HUES48 (cell line): ENCODE measurements at regions not wholly inside any gene's neighbourhood (a gene's known extent, or its start where the extent isn't known, plus 50 kb on each side); places are given as distances from the start of the nearest gene placed in this dataset.

Experiments
- H3K27ac ChIP-seq: one replicate; pipeline ENCODE4 v1.7.0; 2013; ENCODE audit warnings: low read depth, low read length, inconsistent platforms
- H3K27me3 ChIP-seq: 2 replicates; pipeline ENCODE4 v1.6.1; 2013; ENCODE audit warnings: mild to moderate bottlenecking, low read length; ENCODE audit not compliant: control insufficient read depth, insufficient read depth
- H3K36me3 ChIP-seq: 2 replicates; pipeline ENCODE4 v1.6.1; 2013; ENCODE audit warnings: low read length; ENCODE audit not compliant: control insufficient read depth, insufficient read depth
- H3K4me1 ChIP-seq: 2 replicates; pipeline ENCODE4 v1.6.1; 2013; ENCODE audit warnings: mild to moderate bottlenecking, low read length; ENCODE audit not compliant: control insufficient read depth, insufficient read depth
- H3K4me3 ChIP-seq: 2 replicates; pipeline ENCODE4 v1.5.1; 2013; ENCODE audit warnings: mild to moderate bottlenecking, low read depth, low read length
- H3K9ac ChIP-seq: 2 replicates; pipeline ENCODE4 v1.6.1; 2013; ENCODE audit warnings: mild to moderate bottlenecking, low read depth, low read length, moderate library complexity
- H3K9me3 ChIP-seq: 2 replicates; pipeline ENCODE4 v1.6.1; 2013; ENCODE audit warnings: low read length; ENCODE audit not compliant: control insufficient read depth, insufficient read depth

DNA sequence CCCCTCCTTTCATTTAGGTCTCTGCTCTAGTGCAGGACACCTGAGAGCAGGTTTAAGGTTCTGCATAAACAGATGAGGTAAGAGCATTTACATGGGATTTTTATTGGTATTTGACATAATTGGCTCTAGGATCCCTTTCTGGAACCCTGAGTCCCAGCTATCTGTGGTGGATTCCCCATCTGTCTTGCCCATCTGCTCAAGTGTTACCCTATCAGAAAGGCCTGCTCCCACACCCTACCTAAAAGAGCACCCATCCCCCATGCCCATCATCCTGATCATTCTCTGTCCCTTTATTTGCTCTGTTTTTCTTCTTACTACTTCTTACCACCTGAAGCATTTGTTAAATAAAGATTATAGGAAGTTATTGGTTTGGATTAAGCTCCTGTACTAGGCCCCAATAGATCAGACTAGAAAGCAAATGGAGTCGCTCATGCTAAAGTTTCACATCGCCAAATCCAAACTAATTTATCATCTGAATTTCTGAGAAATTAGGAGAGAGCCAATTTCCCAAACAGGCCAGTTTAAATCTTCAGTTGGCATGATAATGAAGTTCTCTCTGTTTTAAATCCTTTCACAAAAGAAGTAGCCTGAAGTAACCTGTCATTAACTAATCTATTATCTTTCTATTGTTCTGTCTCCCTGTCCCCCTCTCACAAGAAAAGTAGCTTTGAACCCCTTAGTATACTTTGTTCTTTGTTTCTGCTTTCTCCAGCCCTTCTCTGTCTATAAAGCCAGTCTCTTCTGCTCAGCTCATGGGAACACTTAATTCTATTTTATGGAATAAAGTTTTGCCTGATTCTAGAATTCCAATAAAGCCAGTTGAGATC lies 178.6 kb downstream of the ZNF674 start:
- no peaks in the 10 kb centered on the region for H3K27me3 ChIP-seq
- peaks cover 20% of the 10 kb centered on the region for H3K4me1 ChIP-seq
- H3K9me3 ChIP-seq = no peaks in the 10 kb centered on the region
- H3K36me3 ChIP-seq = no peaks in the 10 kb centered on the region
- H3K4me3 ChIP-seq = no peak overlapping the region
- peak overlapping the region; percentile 19 for H3K9ac ChIP-seq
- peak overlapping the region; percentile 79 for H3K27ac ChIP-seq

DNA sequence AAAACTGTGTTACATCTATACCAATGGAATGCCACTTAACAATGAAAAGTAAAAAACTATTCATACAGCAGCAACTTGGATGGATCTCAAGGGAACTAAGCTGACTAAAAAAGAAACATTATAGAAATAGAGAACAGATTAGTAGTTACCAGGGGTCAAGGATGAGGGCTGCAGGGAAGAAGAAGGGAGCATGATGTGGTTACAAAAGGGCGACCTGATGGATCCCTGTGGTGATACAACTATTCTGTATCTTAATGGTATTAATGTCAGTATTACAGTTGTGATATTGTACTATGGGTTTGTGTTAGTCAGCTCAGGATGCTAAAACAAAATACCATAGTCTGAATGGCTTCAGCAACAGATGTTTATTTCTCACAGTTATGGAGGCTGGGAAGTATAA lies 190.7 kb downstream of the ZNF674 start:
- no peaks in the 10 kb centered on the region for H3K27me3 ChIP-seq
- no peaks in the 10 kb centered on the region for H3K36me3 ChIP-seq
- no peaks in the 10 kb centered on the region for H3K4me1 ChIP-seq
- no peak overlapping the region for H3K27ac ChIP-seq
- no peak overlapping the region for H3K9ac ChIP-seq
- no peak overlapping the region for H3K4me3 ChIP-seq
- peaks cover 4% of the 10 kb centered on the region; the same call in 1 of the 2 replicates for H3K9me3 ChIP-seq

DNA sequence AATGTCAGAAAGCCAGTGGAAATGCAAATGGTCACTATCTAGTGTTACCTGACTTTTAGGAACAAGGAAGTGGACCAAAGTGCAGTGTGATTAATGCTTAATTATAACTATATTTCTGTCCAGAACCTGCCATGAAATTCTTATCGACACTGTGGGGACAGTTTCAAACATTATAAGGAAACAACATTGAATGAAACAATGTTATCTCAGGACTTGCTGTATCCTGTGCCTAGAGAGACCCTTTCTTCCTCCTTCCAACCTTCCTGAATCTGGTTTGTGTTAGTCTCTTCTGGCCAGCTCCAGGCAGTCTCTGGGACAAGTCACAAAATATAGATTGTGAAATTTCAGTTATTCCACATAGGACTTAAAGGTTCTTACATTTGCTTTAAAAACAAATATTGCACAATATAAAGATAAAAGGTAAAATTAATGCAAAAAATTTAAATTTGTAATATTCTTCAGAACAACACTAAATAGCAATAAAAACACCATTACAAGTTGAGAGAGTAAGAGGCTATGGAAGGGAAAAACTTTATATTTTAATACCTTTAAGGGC lies 203.4 kb downstream of the ZNF674 start:
- Histone ChIP-seq H3K9ac (no peak overlapping the region), H3K4me3 (no peak overlapping the region), H3K27me3 (no peaks in the 10 kb centered on the region), H3K27ac (peak overlapping the region; percentile 5), H3K4me1 (peaks cover 39% of the 10 kb centered on the region), H3K36me3 (no peaks in the 10 kb centered on the region), H3K9me3 (no peaks in the 10 kb centered on the region)

DNA sequence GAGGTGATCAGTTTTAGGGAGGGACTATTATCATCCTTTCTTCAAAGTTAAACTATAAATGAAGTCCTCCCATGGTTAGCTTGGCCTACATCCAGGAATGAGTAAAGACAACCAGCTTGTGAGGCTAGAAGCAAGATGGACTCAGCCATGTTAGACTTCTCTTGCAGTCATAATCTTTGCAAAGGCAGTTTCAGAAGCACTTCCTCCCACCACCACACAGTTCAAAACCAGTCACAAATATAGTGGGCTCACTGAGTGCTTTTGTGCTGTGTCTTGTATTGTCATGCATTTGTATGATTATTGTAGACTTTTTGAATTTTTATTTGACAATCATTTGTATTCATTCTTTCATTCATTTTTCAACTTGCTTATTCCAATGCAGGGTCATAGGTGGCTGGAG lies 204.5 kb downstream of the ZNF674 start:
- H3K4me3 ChIP-seq = no peak overlapping the region
- peaks cover 39% of the 10 kb centered on the region for H3K4me1 ChIP-seq
- no peak overlapping the region for H3K9ac ChIP-seq
- H3K9me3 ChIP-seq = no peaks in the 10 kb centered on the region
- no peaks in the 10 kb centered on the region for H3K27me3 ChIP-seq
- H3K27ac ChIP-seq = no peak overlapping the region
- no peaks in the 10 kb centered on the region for H3K36me3 ChIP-seq

DNA sequence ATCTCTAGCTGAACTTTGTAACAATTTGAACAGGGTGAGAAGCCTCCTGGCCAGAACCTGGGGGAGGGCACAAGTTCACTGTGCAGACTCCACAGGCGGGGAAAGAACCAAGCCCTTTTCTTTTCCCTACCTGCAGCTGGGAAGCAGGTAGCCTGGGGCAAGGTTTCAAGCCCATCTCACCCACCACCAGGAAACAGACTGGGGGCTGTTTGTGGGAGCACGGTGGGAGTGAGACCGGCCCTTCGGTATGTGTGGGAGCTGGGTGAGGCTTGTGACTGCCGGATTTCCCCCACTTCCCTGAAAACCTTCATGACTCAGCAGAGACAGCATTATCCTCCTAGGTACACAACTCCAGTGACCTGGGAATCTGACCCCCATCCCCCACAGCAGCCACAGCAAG lies 211.7 kb downstream of the ZNF674 start:
- peak overlapping the region; percentile 64 for H3K27ac ChIP-seq
- no peaks in the 10 kb centered on the region for H3K36me3 ChIP-seq

DNA sequence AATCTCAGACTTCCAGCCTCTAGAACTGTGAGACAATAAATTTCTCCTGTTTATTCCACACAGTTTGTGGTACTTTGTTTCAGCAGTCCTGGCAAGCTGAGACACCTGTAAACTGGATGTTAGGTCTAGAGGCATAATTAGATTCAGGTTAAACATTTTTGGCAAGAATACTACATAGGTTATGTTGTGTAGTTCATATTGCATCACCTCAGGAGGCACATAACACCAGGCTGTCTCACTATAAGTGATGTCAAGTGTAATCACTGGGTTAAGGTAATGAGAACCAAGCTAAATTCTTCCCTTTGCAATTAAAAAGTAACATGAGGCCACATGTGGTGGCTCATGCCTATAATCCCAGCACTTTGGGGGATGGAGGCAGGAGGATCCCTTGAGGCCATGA lies 214.2 kb downstream of the ZNF674 start:
- H3K36me3 ChIP-seq = no peaks in the 10 kb centered on the region
- H3K27me3 ChIP-seq = no peaks in the 10 kb centered on the region
- H3K9ac ChIP-seq = no peak overlapping the region
- H3K9me3 ChIP-seq = no peaks in the 10 kb centered on the region
- H3K27ac ChIP-seq = no peak overlapping the region
- H3K4me1 ChIP-seq = peaks cover 41% of the 10 kb centered on the region
- no peak overlapping the region for H3K4me3 ChIP-seq

More for the DNA sequence above, 211.7 kb downstream of the ZNF674 start:
- H3K27me3 ChIP-seq = no peaks in the 10 kb centered on the region
- peaks cover 22% of the 10 kb centered on the region for H3K4me1 ChIP-seq
- no peak overlapping the region for H3K4me3 ChIP-seq
- no peaks in the 10 kb centered on the region for H3K9me3 ChIP-seq
- H3K9ac ChIP-seq = no peak overlapping the region

DNA sequence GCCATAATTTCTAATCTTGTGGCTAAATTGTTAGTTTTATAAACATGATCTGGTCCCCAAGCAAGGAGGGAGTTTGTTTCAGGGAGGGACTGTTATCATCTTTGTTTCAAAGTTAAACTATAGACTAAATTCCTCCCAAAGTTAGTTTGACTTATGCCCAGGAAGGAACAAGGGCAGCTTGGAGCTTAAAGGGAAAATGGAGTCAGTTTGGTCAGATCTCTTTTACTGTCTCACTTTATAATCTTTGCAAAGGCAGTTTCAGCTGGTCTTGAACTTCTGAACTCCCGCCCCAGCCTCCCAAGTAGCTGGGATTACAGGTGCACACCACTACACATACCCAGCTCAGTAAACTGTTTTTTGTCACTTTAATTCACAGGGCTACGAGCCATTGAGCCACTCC lies 214.7 kb downstream of the ZNF674 start:
- H3K4me3 ChIP-seq = no peak overlapping the region
- H3K9me3 ChIP-seq = no peaks in the 10 kb centered on the region
- H3K9ac ChIP-seq = no peak overlapping the region
- no peaks in the 10 kb centered on the region for H3K36me3 ChIP-seq
- H3K27ac ChIP-seq = no peak overlapping the region
- no peaks in the 10 kb centered on the region for H3K27me3 ChIP-seq
- peaks cover 45% of the 10 kb centered on the region for H3K4me1 ChIP-seq

DNA sequence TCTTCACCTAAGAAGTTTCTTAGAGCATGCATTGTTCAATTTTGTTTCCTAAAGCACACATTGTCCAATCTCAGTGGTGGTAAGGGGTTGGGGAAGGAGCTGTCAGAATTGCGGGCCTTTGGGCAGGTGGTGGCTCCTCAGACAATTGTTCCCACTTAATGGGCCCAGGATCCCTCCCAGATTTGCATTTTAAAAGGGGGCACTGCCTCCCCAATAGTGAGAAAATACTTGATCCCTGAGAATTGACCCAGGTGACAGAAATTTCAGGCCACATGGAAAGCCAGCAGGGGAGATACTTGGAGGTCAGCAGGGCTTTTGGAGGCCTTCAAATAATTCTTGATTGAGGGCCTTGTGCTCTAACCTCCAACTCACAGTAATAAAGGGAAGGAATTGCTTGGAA lies 217.1 kb downstream of the ZNF674 start:
- no peaks in the 10 kb centered on the region for H3K36me3 ChIP-seq
- peak overlapping the region; percentile 96 for H3K27ac ChIP-seq
- peak overlapping the region; percentile 32 for H3K4me3 ChIP-seq
- H3K9ac ChIP-seq = peak overlapping the region; percentile 51; the same call in 1 of the 2 replicates
- H3K9me3 ChIP-seq = no peaks in the 10 kb centered on the region
- H3K27me3 ChIP-seq = no peaks in the 10 kb centered on the region
- peaks cover 50% of the 10 kb centered on the region for H3K4me1 ChIP-seq

DNA sequence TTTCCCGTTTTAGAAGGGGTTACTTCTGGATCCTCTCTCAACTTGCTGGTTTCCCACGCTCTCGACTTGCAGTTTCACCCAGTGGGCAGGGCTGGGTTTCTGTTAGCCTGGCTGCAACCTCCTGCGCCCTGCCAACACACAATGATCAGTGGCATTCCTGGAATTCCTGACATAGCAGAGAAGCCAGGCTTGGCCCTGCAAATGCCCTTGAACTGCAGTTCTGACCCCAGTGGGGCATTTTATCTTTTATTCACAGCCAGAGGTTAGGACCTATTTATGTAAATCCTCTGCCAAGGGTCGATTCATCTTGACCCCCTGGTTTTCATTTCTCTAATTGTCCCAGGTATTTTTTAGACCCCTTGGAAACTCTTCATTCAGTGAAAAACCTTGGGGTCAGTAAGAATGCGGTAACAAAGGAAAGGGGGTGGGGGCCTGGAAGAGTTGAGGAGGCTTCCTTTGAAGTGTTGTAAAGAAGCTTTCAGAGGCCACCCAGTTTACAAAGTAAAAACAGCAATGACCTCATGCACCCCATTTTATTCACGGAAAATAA lies 217.6 kb downstream of the ZNF674 start:
- H3K27ac ChIP-seq = peak overlapping the region; percentile 96
- peaks cover 50% of the 10 kb centered on the region for H3K4me1 ChIP-seq
- H3K36me3 ChIP-seq = no peaks in the 10 kb centered on the region
- H3K27me3 ChIP-seq = no peaks in the 10 kb centered on the region
- H3K4me3 ChIP-seq = peak overlapping the region; percentile 52
- no peaks in the 10 kb centered on the region for H3K9me3 ChIP-seq
- H3K9ac ChIP-seq = peak overlapping the region; percentile 84

DNA sequence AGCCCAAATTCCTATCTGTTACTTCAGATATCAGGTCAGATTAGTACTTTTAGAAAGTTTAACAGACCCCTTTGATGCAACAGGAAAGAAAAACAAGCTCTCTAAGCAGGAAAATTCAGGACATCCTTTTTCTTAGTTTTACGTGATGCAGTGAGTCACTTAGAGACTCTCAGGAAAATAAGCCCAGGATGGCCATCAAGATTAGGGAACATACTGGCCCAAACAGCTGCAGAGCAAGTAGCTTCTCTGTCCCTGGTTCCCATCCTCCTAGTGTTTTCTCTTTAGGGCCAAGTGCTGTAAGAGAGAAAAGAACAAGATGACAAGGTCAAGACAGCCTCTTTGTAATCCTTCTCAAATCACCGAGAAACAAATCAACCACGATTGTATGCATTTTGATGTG lies 219.1 kb downstream of the ZNF674 start:
- Histone ChIP-seq H3K9me3 (no peaks in the 10 kb centered on the region), H3K4me3 (no peak overlapping the region; the same call in 1 of the 2 replicates), H3K4me1 (peaks cover 50% of the 10 kb centered on the region), H3K9ac (peak overlapping the region; percentile 43), H3K27me3 (no peaks in the 10 kb centered on the region), H3K36me3 (no peaks in the 10 kb centered on the region), H3K27ac (peak overlapping the region; percentile 96)

DNA sequence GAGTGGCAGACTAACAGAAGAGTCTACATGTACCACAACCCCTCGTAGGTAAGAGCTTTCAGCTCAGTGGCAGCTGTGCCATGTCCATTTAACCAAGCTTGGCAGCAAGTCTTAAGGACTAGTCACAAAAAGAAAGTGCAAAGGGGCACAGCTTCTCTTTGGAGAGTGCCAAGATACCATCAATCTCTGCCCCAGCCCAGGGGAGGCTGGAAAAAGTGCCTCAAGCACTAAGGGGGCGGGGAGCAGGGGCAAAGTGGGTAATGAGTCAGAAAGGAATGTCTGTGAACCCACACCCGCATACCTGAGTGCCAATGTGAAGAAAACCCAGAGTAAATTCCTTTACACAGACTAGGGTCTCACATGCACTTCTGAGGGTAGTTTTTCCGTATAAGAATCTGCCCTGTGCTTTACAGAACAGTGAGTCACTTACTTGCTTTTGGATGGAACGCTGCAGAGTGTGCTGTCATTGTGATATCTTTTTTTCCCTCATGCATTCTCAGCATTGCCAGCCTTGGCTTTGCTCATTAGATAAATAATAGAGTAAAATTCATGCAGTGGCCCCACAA lies 219.8 kb downstream of the ZNF674 start:
- Histone ChIP-seq H3K4me3 (no peak overlapping the region; the same call in 1 of the 2 replicates), H3K9ac (no peak overlapping the region; the same call in 1 of the 2 replicates), H3K9me3 (no peaks in the 10 kb centered on the region), H3K27ac (peak overlapping the region; percentile 96), H3K27me3 (no peaks in the 10 kb centered on the region), H3K36me3 (no peaks in the 10 kb centered on the region), H3K4me1 (peaks cover 50% of the 10 kb centered on the region)
